CD4-positive, alpha-beta T cell treated with Interleukin-17A for 4 hours (primary cell): ENCODE measurements at regions not wholly inside any gene's neighbourhood (a gene's known extent, or its start where the extent isn't known, plus 50 kb on each side); places are given as distances from the start of the nearest gene placed in this dataset.

Experiments
- DNase-seq: peaks from one replicate; pipeline ENCODE4 v3.0.0-alpha.2; 2020; ENCODE audit warnings: mixed read lengths

GRCh38 chr5:82384034-82384750 lies 106.0 kb upstream of the RPS23 start:
- no peak for DNase-seq

- no peak for DNase-seq
Observed at GRCh38 chr5:82381591-82381990, 103.4 kb upstream of the RPS23 start.

- no peak for DNase-seq
Observed at GRCh38 chr5:82376307-82376706, 98.2 kb upstream of the RPS23 start.

- no peak for DNase-seq
Observed at GRCh38 chr5:82375488-82376244, 97.5 kb upstream of the RPS23 start.

GRCh38 chr5:82374637-82375036 lies 96.5 kb upstream of the RPS23 start:
- DNase-seq: no peak

GRCh38 chr5:82367930-82368329 lies 89.8 kb upstream of the RPS23 start:
- no peak for DNase-seq

GRCh38 chr5:82365744-82366228 lies 87.6 kb upstream of the RPS23 start:
- DNase-seq: no peak

GRCh38 chr5:82365026-82365425 lies 86.9 kb upstream of the RPS23 start:
- no peak for DNase-seq

GRCh38 chr5:82364497-82364896 lies 86.3 kb upstream of the RPS23 start:
- DNase-seq: no peak

GRCh38 chr5:82363524-82363923 lies 85.4 kb upstream of the RPS23 start:
- DNase-seq: no peak

- no peak for DNase-seq
Observed at GRCh38 chr5:82362636-82363035, 84.5 kb upstream of the RPS23 start.

GRCh38 chr5:82360022-82360421 lies 81.9 kb upstream of the RPS23 start:
- no peak for DNase-seq

- no peak for DNase-seq
Observed at GRCh38 chr5:82359272-82359671, 81.1 kb upstream of the RPS23 start.

GRCh38 chr5:82358457-82358856 lies 80.3 kb upstream of the RPS23 start:
- no peak for DNase-seq

GRCh38 chr5:82356808-82357671 lies 78.9 kb upstream of the RPS23 start:
- peak; percentile 79 for DNase-seq

GRCh38 chr5:82356021-82356420 lies 77.9 kb upstream of the RPS23 start:
- DNase-seq: no peak

GRCh38 chr5:82355496-82355895 lies 77.3 kb upstream of the RPS23 start:
- DNase-seq: no peak

- no peak for DNase-seq
Observed at GRCh38 chr5:82355053-82355452, 76.9 kb upstream of the RPS23 start.

- DNase-seq: no peak
Observed at GRCh38 chr5:82354543-82354942, 76.4 kb upstream of the RPS23 start.

GRCh38 chr5:82353522-82353921 lies 75.4 kb upstream of the RPS23 start:
- DNase-seq: no peak

GRCh38 chr5:82352146-82352791 lies 74.1 kb upstream of the RPS23 start:
- DNase-seq: no peak

- no peak for DNase-seq
Observed at GRCh38 chr5:82351754-82352145, 73.6 kb upstream of the RPS23 start.

- no peak for DNase-seq
Observed at GRCh38 chr5:82351297-82351696, 73.1 kb upstream of the RPS23 start.
